GM12892 (cell line): ENCODE measurements at regions not wholly inside any gene's neighbourhood (a gene's known extent, or its start where the extent isn't known, plus 50 kb on each side); places are given as distances from the start of the nearest gene placed in this dataset.

Experiments
- DNase-seq: peaks from one replicate; pipeline ENCODE4 v3.0.0; 2011; ENCODE audit not compliant: insufficient read length
- FAIRE-seq: peaks from 2 replicates; lab custom pipeline; 2011; peaks lifted over from hg19 to GRCh38; lab: Jason Lieb, UNC
- POLR2A ChIP-seq: IDR thresholded peaks from 2 replicates; pipeline ENCODE4 v1.6.1; 2011; ENCODE audit warnings: low read depth, low read length, control low read depth
- POLR2AphosphoS5 ChIP-seq: IDR thresholded peaks from 2 replicates; pipeline ENCODE4 v1.6.1; 2011; ENCODE audit warnings: low read depth, low read length, control low read depth
- TAF1 ChIP-seq: IDR thresholded peaks from 2 replicates; pipeline ENCODE4 v1.6.1; 2011; ENCODE audit warnings: low read depth, mild to moderate bottlenecking, control low read depth, low read length, borderline replicate concordance

DNA sequence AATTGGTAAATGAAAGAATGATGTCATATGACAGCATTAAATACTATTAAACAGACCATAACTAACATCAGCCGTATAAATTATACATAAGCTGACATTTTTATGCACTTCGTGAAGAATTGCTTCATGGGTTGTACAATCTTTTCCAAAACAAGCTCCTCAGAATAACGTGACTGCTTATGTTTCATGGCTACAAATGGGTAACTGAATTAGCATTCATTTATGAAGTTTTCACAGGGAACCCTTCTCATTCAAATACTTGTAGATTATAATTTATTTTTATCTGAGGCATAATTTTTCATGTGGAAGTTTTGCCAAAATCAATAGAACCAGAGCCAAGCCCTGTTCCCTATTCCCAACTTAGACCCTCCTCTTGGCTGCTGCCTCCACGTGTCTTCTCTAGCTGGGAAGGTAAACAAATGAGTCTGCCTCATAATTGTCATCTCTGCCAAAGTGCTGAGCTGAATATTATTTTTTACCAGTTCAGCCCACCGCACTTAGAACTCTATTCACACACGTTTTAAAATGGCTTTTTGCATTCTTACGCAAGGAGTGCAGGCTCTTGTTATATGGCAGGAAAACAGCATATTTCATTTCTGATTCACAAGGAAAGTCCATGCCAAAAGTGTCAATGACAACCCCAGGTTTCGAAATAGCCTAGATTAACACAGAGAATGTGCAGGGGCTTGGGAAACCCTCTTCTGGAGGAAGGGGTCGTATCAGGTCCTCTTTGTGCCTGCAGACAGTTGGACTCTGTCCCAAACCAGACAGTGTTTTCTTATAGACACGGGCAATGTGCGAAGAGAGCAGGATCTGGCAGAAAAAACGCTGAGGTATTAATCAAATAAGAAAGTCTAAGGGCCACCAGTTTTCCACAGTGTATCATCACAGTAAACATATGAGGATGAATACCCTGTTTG, 370.7 kb upstream of the MGMT start:
- FAIRE-seq (no peak), DNase-seq (no peak)
- no peak for TF ChIP-seq TAF1

DNA sequence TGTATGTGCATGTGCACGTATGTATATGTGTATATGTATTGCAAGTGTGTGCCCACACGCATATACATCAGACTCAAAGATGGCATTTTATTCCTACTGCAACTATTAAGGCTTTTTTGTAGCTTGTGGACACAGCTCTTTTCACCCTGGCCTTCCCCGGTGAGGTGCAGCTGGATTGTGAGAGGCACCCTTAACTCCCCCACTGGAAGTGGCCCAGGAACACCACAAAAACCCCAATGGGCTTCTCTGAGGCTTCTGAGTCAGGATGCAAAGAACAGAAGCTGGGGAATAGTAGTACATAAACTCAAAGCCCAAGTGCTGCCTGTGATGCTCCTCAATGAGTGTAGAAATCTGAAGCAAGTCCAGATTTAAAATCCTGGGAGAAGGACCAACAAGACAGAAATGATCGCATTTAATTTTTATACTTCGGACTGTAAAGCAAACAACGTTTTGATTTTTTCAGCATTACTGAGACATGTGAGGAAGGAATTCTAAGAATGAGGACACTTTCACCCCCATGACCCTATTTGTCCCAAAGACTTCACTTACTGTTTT, 369.2 kb upstream of the MGMT start:
- TF ChIP-seq POLR2AphosphoS5 = no peak
- DNase-seq (no peak), FAIRE-seq (no peak)

DNA sequence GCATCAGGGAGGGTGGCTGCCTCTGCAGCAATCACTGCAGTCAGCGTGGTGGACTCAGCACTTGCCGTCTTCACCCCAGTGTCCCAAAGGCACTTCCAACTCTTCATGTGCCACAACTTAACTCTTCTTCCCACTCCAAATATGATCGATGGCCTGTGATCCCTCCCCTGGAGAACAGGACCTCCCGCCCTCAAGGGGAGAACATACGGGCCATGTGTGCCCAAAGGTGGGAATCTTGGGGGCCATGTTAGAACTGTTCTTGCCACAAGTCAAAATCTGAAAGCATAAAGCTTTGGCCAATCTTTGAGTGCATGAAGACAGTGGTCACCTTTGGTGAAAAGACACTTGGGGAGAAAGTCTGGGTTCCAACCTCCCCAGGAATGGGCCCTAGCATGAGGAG, 368.5 kb upstream of the MGMT start:
- DNase-seq = no peak
- FAIRE-seq = no peak
- TF ChIP-seq POLR2A (no peak), POLR2AphosphoS5 (no peak), TAF1 (no peak)

DNA sequence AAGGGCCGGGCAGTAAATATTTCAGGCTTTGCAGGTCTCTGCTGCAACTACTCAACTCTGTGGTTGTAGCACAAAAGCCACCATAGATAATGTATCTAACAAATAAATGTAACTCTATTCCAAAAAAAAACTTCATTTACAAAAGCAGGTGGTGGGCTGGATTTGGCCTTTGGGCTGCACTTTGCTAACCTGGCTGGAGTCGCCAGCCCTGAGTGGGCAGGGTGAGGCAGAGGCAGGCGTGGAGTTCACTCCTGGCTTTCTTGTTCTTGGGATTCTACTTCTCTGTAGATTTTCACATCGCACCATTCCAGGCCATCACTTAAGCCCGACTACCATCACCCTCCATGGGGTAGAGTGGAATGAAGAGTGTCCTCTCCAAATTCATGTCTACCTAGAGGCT, 367.6 kb upstream of the MGMT start:
- FAIRE-seq (no peak), DNase-seq (no peak)
- no peak for TF ChIP-seq TAF1
- no peak for TF ChIP-seq POLR2AphosphoS5
- no peak for TF ChIP-seq POLR2A

DNA sequence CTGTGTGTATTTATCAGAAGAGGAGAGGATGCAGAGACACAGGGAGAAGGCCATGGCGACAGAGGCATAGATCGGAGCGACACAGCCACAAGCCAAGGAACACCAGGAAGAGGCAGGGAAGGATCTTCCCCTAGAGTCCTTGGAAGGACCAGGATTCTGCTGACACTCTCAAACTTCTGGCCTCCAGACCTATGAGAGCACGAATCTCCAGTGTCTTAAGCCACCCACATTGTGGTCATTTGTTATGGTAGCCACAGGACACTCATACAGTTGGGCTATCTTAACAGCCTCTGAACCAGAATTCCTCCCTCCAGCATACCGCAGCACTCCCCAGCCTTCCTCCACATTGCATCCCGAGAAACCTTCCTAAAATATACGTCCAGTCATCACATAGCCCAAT, 367.0 kb upstream of the MGMT start:
- no peak for DNase-seq
- TF ChIP-seq POLR2A = no peak
- no peak for TF ChIP-seq POLR2AphosphoS5
- TF ChIP-seq TAF1 = no peak
- no peak for FAIRE-seq

DNA sequence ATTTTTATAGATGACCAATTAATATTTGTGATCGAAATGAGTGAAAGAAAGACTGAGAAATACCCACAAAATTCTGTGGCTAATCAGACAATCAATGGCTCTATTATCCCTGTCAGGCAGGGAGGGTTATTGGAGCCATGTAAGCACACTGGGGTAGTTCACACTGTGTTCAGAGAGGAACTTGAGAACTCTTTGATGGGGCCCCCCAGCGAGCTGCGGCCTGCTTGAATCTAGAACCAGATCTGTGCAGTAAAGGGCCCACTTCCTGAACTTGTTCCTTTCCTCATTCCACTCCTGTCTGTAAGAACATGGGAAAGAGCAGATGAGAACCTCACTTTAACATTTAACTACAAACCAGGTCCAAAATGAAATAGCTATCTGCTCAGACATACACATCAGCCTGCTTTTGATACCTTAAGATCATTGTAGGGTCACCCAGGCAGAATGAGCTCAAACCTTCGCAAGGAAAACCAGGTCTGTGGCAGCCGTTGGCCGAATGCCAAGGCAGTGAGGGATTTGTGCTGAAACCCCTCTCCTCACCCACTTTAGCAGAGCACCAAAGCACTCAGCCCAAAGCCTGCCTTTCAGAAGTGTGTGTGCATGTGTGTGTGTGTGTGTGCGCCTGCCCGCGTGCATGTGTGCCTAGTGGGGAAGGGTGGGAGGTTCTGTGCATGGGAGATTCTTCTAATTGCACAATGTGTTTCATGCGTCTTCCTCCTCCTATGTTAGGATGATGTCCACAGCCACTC, 365.6 kb upstream of the MGMT start:
- no peak for DNase-seq
- no peak for TF ChIP-seq POLR2AphosphoS5
- no peak for TF ChIP-seq POLR2A
- TF ChIP-seq TAF1 = no peak
- FAIRE-seq = no peak

DNA sequence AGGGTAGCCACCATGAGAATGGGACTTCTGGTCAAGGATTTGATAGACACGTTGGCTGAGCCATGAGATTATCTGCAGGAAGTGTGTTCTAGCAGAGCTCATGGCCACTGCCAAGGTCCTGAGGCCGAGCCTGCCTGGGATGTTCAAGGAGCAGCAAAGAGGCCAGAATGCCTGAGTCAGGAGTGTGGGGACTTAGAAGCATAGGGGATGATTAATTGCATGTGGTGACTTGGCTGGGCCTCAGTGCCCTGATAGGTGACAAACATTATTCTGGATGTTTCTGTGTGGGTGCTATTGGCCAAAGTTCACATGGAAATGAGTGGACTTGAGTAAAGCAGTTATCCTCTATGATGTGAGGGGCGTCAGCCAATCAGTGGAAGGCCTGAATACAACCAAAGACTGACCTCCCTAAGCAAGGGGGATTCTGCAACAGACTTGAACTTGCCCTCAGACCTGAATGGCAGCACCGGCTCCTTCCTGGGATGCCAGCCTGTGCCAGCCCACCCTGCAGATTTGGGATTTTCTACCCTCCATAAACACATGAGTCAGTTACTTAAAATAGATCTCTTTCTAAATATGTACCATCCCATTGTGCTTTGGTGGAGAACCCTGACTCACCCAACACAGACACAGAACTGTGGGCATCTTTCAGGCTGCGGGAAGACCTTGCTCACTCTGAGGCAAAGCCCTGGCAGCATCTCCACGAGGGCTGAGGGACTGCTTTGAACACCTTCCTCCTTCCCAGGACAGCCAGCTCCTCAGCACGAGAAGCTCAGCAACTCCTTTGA, 363.9 kb upstream of the MGMT start:
- DNase-seq = no peak
- no peak for FAIRE-seq
- TF ChIP-seq POLR2A (no peak), POLR2AphosphoS5 (no peak), TAF1 (no peak)

DNA sequence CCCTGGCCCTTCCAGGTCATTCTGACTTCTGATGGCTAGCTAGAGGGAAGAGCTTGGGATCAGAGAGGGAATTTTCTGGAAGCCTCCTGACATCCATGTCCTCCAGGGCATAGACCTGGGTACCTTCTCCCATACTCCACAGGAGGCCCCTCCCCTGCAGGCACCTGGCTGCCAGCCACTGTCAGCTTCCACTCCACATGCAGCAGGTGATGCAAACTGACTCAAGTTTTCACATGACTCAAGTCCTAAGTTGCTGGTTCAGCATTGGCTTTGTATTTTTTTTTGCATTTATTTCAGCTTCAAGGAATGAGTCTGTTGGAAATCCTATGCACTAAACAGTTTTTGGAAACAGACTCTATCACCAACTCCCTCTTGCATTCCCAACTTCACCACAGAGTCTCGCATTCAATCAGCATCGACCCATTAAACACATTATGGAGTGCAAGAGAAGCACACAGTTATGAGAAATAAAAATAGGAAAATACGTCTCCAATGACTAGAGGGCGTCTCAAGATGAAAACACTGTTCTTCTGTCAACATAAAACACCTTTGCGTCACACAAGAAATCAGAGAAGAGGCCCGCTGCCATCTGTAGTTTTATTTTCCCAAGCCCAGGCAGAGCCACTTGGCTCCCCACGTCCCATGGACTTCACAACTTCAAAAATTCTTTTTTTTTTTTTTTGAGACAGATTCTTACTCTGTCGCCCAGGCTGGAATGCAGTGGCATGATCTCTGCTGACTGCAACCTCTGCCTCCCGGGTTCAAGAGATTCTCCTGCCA, 362.6 kb upstream of the MGMT start:
- DNase-seq (no peak), FAIRE-seq (no peak)
- TF ChIP-seq POLR2A = no peak
- no peak for TF ChIP-seq POLR2AphosphoS5
- TF ChIP-seq TAF1 = no peak

DNA sequence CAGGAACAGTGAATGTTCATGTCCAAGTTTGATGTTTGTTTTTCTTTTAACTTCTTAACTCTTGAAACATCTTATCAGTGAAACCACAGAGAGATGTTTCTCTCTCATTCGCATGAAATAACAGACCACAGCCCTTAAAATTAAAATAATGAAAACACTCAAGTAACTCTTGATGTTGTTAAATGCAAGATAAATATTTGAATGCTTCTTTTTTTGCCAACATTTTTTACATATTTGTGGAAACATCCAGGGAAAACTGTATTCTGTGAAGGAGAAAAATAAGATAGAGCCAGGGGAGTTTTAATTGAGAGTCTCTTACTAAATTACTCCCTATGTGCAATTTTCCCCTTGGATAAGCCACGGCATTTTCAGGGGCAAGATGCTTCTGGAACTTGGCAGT, 361.8 kb upstream of the MGMT start:
- FAIRE-seq = no peak

DNA sequence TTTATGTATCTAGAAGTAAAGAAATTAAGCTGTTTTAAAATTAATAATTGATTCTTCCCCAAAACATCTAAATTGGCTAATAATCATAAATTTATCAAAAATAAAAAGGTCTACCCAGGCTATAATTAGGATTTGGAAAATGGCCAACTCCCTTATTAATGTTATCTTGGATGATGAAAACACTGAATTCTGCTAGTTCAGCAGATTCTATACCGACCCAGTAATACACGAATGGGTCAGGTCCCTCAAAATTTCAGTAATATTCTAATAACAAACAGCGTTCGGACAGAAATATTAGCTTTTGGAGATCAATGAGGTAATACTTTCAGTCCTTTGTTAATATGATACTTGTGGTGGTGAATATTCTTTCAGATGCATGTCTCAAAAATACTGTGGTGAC, 360.7 kb upstream of the MGMT start:
- FAIRE-seq (no peak), DNase-seq (no peak)
- TF ChIP-seq POLR2AphosphoS5 = no peak
- no peak for TF ChIP-seq TAF1
- no peak for TF ChIP-seq POLR2A

More for the DNA sequence above, 361.8 kb upstream of the MGMT start:
- no peak for DNase-seq
- TF ChIP-seq TAF1 (no peak), POLR2AphosphoS5 (no peak), POLR2A (no peak)

DNA sequence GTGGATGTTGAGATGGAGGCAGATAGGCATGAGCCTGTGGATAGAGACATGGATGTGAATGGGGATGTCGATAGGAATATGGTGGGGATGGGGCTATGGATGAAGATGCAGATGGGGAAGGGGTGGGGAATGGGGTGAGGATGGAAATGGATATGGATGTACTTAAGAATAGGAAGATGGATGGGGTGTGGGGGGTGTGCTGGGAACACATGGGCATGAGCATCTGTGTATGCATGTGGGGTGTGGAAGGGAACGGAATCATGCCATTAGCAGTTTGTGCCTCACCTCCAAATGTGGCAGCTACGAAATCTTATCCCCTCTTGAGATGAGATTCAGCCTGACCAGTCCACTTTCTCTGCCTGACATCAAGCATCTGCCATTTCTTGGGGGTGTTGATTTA, 359.5 kb upstream of the MGMT start:
- FAIRE-seq (no peak), DNase-seq (no peak)
- no peak for TF ChIP-seq TAF1
- TF ChIP-seq POLR2A = no peak
- no peak for TF ChIP-seq POLR2AphosphoS5
